GM10248 (cell line): ENCODE measurements at regions not wholly inside any gene's neighbourhood (a gene's known extent, or its start where the extent isn't known, plus 50 kb on each side); places are given as distances from the start of the nearest gene placed in this dataset.

ENCODE experiments used
- CTCF ChIA-PET: fragments of 300-600 bp; sonication (Branson Sonifier 250); formaldehyde crosslinking; extraction: SDS; loops from one replicate; lab custom pipeline; 2021; ENCODE audit warnings: antibody characterized with exemption; lab: Yijun Ruan, JAX
- POLR2A ChIA-PET: fragments of 350-650 bp; sonication (Branson Sonifier 250); formaldehyde crosslinking; extraction: SDS; loops from one replicate; lab custom pipeline; 2020; ENCODE audit warnings: antibody characterized with exemption; lab: Yijun Ruan, JAX
- DNase-seq: peaks from one replicate; pipeline ENCODE4 v3.0.0; 2012; ENCODE audit errors: extremely low spot score
- TF ChIP-seq, protein P1 (sequence below): IDR thresholded peaks from 2 replicates; pipeline ENCODE4 v1.5.1; 2012; ENCODE audit warnings: mild to moderate bottlenecking, low read depth; ENCODE audit errors: extremely low read depth, missing control alignments, control extremely low read depth

DNA sequence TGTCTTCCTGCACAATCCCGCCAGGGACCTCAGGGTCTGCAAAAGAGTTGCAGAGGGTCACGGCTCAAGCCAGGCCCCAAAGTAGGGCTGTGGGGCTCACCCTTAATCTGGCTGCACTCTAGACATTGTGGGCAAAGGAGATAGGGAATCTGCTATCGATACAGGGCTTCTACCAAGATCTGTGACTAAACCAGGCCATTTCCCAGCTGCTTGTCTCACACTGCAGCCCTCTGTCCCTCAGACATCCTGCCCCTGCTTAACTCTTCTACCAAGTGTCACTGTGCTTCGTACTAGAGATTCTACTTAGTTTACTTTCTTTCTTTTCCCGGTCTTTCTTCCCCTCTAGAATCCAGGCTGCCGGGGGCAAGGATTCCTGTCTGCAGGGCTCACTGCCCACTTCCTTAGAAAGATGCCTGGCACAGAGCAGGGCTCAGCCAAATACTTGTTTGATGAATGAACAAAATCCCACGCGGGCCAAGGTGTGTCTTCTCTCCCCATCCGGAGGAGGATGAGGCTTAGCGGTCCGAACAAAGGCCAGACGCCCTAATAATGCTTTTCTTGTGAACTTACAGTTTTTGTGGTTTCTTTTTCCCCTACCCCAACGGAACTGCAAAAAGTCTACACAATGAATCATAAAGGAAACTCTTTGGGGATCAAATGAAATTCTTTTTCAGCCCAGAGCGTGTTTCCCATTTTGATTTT, 61.3 kb upstream of the ANO1 start:
- TF ChIP-seq, protein P1, sequence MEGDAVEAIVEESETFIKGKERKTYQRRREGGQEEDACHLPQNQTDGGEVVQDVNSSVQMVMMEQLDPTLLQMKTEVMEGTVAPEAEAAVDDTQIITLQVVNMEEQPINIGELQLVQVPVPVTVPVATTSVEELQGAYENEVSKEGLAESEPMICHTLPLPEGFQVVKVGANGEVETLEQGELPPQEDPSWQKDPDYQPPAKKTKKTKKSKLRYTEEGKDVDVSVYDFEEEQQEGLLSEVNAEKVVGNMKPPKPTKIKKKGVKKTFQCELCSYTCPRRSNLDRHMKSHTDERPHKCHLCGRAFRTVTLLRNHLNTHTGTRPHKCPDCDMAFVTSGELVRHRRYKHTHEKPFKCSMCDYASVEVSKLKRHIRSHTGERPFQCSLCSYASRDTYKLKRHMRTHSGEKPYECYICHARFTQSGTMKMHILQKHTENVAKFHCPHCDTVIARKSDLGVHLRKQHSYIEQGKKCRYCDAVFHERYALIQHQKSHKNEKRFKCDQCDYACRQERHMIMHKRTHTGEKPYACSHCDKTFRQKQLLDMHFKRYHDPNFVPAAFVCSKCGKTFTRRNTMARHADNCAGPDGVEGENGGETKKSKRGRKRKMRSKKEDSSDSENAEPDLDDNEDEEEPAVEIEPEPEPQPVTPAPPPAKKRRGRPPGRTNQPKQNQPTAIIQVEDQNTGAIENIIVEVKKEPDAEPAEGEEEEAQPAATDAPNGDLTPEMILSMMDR = no peak

GRCh38 chr11:70018816-70019215, 59.3 kb upstream of the ANO1 start:
- no peak for DNase-seq
- TF ChIP-seq, protein P1 = no peak
- ChIA-PET POLR2A (no interaction called here), CTCF (interaction anchor here (0.9 to 1.1 kb wide), 2 partner anchors 10 to 17 kb away, joined by 3 read pairs; no protein-coding TSS in a partner anchor)

More for the DNA sequence above, 61.3 kb upstream of the ANO1 start:
- POLR2A ChIA-PET = no interaction called here
- CTCF ChIA-PET = no interaction called here
- no peak for DNase-seq

- POLR2A ChIA-PET = no interaction called here
- no peak for DNase-seq
- TF ChIP-seq, protein P1 = no peak
- CTCF ChIA-PET = interaction anchor here (0.9 kb wide), 1 partner anchor 9 kb away, joined by 3 read pairs; no protein-coding TSS in a partner anchor
Measured at GRCh38 chr11:70019576-70020011, 58.5 kb upstream of the ANO1 start.

DNA sequence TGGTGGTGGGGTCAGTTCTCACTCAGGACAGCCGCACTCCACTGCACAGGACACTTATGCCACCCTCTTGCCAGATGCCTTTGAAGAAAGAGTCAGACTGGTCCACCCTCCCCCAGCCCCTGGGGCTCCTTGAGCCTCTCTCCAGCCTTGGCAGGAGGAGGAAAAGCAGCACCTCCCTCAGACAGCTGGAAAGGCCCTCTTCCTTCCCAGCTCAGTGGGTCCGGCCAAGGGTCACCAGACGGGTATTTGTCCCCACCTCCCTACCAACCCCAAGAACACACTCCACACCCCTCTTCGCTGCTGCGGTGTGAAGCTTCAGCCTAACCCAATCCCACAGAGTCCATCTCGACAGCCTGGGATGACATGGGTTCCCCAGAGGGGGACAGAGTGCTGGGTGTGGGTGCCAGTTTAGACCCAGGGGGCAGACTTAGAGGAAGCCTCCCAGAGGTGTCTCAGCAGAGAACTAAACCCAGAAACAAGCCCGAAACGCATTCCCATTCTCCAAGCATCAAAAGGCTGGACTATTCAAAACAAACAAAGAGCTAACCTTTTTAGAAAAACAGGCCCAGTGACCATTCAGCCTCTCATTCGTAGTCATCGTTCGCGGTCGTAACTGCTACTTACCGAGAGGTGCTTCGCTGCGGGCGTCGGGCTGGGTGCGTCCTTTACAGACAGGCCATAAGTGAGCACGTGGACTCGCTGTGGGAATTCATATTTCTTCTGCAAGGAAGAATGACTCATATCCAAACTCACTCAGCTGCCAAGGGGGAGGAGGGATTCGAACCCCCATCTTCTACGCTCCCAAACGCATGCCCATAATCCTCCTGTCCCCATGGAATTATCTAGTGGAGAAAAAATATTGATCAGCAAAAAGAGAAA, 57.5 kb upstream of the ANO1 start:
- no peak for DNase-seq
- ChIA-PET CTCF (no interaction called here), POLR2A (no interaction called here)
- TF ChIP-seq, protein P1 = no peak

DNA sequence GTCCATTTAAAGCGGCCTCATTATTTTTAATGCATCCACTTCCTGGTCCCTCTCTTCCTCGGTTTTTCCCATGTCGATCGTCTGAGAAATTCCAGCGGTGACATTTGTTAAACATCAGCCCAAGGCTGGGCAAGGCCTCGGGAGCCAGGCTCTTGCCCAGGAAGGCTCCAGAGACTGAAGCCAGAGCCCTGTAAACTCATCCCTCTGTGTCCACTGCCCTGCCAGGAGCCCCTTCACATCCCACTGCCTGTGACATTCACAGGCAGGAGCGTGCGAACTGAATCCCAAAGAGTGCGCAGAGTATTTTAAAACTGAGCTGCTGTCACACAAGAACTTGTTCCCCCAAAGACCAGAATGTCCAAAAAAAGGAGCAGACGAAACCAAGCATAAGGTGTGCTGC, 56.5 kb upstream of the ANO1 start:
- DNase-seq = no peak
- TF ChIP-seq, protein P1 = no peak
- POLR2A ChIA-PET = no interaction called here
- CTCF ChIA-PET = no interaction called here

DNA sequence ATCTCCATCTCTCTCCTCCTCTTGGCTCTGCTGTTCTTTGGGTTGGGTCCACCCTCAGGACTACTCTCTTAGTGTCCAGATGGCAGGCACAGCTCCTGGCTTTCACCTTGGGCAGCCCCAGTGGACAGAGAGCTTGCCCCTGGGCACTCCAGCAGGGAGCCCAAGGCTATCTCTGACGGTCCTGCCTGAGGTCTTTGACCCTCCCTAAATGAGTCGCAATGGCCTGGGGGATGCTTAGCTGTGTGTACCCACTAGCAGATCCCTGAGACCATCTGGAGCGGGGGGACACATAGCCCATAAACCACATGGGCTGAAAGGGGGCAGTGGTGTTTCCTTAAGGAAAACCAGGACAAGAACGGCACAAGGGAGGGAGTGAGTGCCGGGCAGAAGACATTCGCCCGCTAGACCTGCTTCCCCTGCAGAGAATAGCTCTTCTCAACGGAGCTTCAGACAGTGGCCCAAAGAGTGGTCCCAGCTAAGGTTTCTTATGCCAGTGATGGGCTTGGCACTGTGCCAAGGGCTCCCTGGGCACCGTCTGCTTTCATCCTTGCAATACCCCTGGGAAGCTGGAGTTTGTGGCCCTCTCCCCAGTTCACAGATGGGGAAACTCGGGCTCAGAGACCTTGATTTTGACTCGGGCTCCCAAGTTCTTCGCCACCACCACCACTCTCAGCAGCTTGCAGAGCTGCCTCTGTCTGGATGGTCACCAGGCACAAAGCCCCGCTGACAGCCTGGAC, 53.9 kb upstream of the ANO1 start:
- TF ChIP-seq, protein P1 = no peak
- ChIA-PET POLR2A (no interaction called here), CTCF (interaction anchor here (1.2 kb wide), 1 partner anchor 172 kb away, joined by 3 read pairs; no protein-coding TSS in a partner anchor)
- DNase-seq = no peak
